ENCODE measurements at regions not wholly inside any gene's neighbourhood (a gene's known extent, or its start where the extent isn't known, plus 50 kb on each side); places are given as distances from the start of the nearest gene placed in this dataset.
A peak's percentile ranks its signal among the peaks of the same experiment; 100 is the strongest.

- H3K4me3 ChIP-seq (ENCODE audit: low read depth, poor library complexity, severe bottlenecking), result no peak overlapping the region
- intact Hi-C loops (cut with DNase I; ENCODE audit: low total_unique reads), result no loop called here
- no peak for DNase-seq (ENCODE audit: low spot score in 2 of 2)
- TF ChIP-seq CTCF (IDR thresholded peaks at IDR 0.05), result no peak
- TF ChIP-seq POLR2A (IDR thresholded peaks at IDR 0.05), result no peak
These were observed 88.6 kb upstream of the CDYL start for GRCh38 chr6:4687656-4687988.

- intact Hi-C loops (cut with DNase I; ENCODE audit: low total_unique reads), result no loop called here
- H3K4me3 ChIP-seq (ENCODE audit: low read depth, poor library complexity, severe bottlenecking), result no peak overlapping the region
- DNase-seq (ENCODE audit: low spot score in 2 of 2), result peak in 1 of 2 donors; percentile 28
- TF ChIP-seq POLR2A (IDR thresholded peaks at IDR 0.05) (no peak), CTCF (IDR thresholded peaks at IDR 0.05) (no peak)
- WGBS, 2 donors, result 69 to 80% methylated on average over 10 of the region's 10 CpGs
These were observed 93.6 kb upstream of the CDYL start for GRCh38 chr6:4682431-4683097.

- DNase-seq (ENCODE audit: low spot score in 2 of 2), result peak in 1 of 2 donors; percentile 68
- no peak overlapping the region for H3K4me3 ChIP-seq (ENCODE audit: low read depth, poor library complexity, severe bottlenecking)
- intact Hi-C loops (cut with DNase I; ENCODE audit: low total_unique reads), result loop anchor here (5.0 kb wide), 1 partner anchor 1976 kb away; no protein-coding TSS in a partner anchor
- TF ChIP-seq CTCF (IDR thresholded peaks at IDR 0.05) (no peak), POLR2A (IDR thresholded peaks at IDR 0.05) (no peak)
- WGBS, 2 donors, result 75 to 83% methylated on average over 7 of the region's 7 CpGs
These were observed 97.5 kb upstream of the CDYL start for GRCh38 chr6:4678506-4679300.

GRCh38 chr6:4677751-4678065 lies 98.5 kb upstream of the CDYL start:
- peak in 1 of 2 donors; percentile 58 for DNase-seq (ENCODE audit: low spot score in 2 of 2)
- intact Hi-C loops (cut with DNase I; ENCODE audit: low total_unique reads), result loop anchor here (5.0 kb wide), 1 partner anchor 1975 kb away; no protein-coding TSS in a partner anchor
- no peak overlapping the region for H3K4me3 ChIP-seq (ENCODE audit: low read depth, poor library complexity, severe bottlenecking)
- TF ChIP-seq CTCF (IDR thresholded peaks at IDR 0.05) (no peak), POLR2A (IDR thresholded peaks at IDR 0.05) (no peak)
- WGBS, 2 donors, result 50 to 78% methylated on average over 4 of the region's 4 CpGs

GRCh38 chr6:4677011-4677750 lies 99.0 kb upstream of the CDYL start:
- no peak overlapping the region for H3K4me3 ChIP-seq (ENCODE audit: low read depth, poor library complexity, severe bottlenecking)
- WGBS, 2 donors, result 76 to 84% methylated on average over 11 of the region's 11 CpGs
- intact Hi-C loops (cut with DNase I; ENCODE audit: low total_unique reads), result loop anchor here (5.0 kb wide), 1 partner anchor 1975 kb away; no protein-coding TSS in a partner anchor
- DNase-seq (ENCODE audit: low spot score in 2 of 2), result peak in 1 of 2 donors; percentile 78
- TF ChIP-seq POLR2A (IDR thresholded peaks at IDR 0.05) (no peak), CTCF (IDR thresholded peaks at IDR 0.05) (no peak)

Measured in lower leg skin (tissue), 4 donors.